DND-41 (cell line): ENCODE measurements at regions not wholly inside any gene's neighbourhood (a gene's known extent, or its start where the extent isn't known, plus 50 kb on each side); places are given as distances from the start of the nearest gene placed in this dataset.

Source experiments
- ATAC-seq: fragments of 200-7000 bp; cut with Tn5 transposase; 3 replicates; pipeline ENCODE4 v1.9.1; 2021; ENCODE audit warnings: low read depth; ENCODE audit not compliant: insufficient read depth
- DNase-seq: peaks from one replicate; pipeline ENCODE4 v3.0.0-alpha.2; 2020
- H2AFZ ChIP-seq: 2 replicates; pipeline ENCODE4 v1.6.0; 2012; ENCODE audit warnings: low read depth, low read length
- H3K27ac ChIP-seq: 2 replicates; pipeline ENCODE4 v1.5.1; 2012; ENCODE audit warnings: low read length, inconsistent platforms
- H3K27me3 ChIP-seq: fragments of 200-600 bp; sonication (generic); 2 replicates; pipeline ENCODE4 v1.6.0; 2012; ENCODE audit warnings: low read length, mild to moderate bottlenecking, inconsistent platforms; ENCODE audit not compliant: insufficient read depth, poor library complexity
- H3K36me3 ChIP-seq: 2 replicates; pipeline ENCODE4 v1.5.1; 2012; ENCODE audit warnings: low read length, inconsistent platforms; ENCODE audit not compliant: insufficient read depth
- H3K4me1 ChIP-seq: 2 replicates; pipeline ENCODE4 v1.5.1; 2012; ENCODE audit warnings: mild to moderate bottlenecking, low read length; ENCODE audit not compliant: insufficient read depth
- H3K4me2 ChIP-seq: 2 replicates; pipeline ENCODE4 v1.6.0; 2012; ENCODE audit warnings: mild to moderate bottlenecking, moderate library complexity, low read length, inconsistent platforms; ENCODE audit not compliant: insufficient read depth
- H3K4me3 ChIP-seq, 2 experiments: fragments of 200-600 bp in 1 of 2; shearing (Covaris generic) in 1 of 2; 2 replicates each; pipeline ENCODE4 v1.5.1; 2012 to 2016; ENCODE audit warnings: inconsistent platforms in 2 of 2, low read length in 2 of 2, mild to moderate bottlenecking in 2 of 2, low read depth in 1 of 2, moderate library complexity in 1 of 2
- H3K79me2 ChIP-seq: 2 replicates; pipeline ENCODE4 v1.6.0; 2012; ENCODE audit warnings: low read length, inconsistent platforms; ENCODE audit not compliant: insufficient read depth
- H3K9ac ChIP-seq: 2 replicates; pipeline ENCODE4 v1.6.0; 2012; ENCODE audit warnings: low read depth, mild to moderate bottlenecking, inconsistent platforms, low read length, moderate library complexity
- H3K9me3 ChIP-seq: 2 replicates; pipeline ENCODE4 v1.5.1; 2012; ENCODE audit warnings: low read length, moderate library complexity, mild to moderate bottlenecking, inconsistent platforms; ENCODE audit not compliant: insufficient read depth, severe bottlenecking
- H4K20me1 ChIP-seq: 2 replicates; pipeline ENCODE4 v1.6.0; 2012; ENCODE audit warnings: low read length; ENCODE audit not compliant: insufficient read depth
- CTCF ChIP-seq: IDR thresholded peaks from 2 replicates; pipeline ENCODE4 v1.5.1; 2012; ENCODE audit warnings: borderline replicate concordance, low read length, moderate library complexity, mild to moderate bottlenecking; ENCODE audit not compliant: poor library complexity, severe bottlenecking; ENCODE audit errors: extremely low read depth
- EZH2 ChIP-seq: IDR thresholded peaks from 3 replicates; pipeline ENCODE4 v1.6.1; 2012; ENCODE audit warnings: borderline replicate concordance, low read depth, mild to moderate bottlenecking, moderate library complexity, low read length, inconsistent platforms; ENCODE audit not compliant: severe bottlenecking

- no peak for ATAC-seq
- H3K4me1 ChIP-seq = no peaks in the 10 kb centered on the region
Observed at GRCh38 chr10:47178537-47179290, 121.3 kb upstream of the GDF10 start.

GRCh38 chr10:47179291-47179647, 120.7 kb upstream of the GDF10 start:
- TF ChIP-seq EZH2 = no peak
- DNase-seq = no peak
- peak; percentile 35; the same call in 1 of the 3 replicates for ATAC-seq

More at GRCh38 chr10:47178537-47179290, 121.3 kb upstream of the GDF10 start:
- Histone ChIP-seq H3K36me3 (no peaks in the 10 kb centered on the region), H3K4me3 (no peak overlapping the region), H3K27ac (no peak overlapping the region), H3K4me2 (no peak overlapping the region), H3K27me3 (no peaks in the 10 kb centered on the region), H3K9ac (no peak overlapping the region), H3K9me3 (no peaks in the 10 kb centered on the region), H2AFZ (no peak overlapping the region), H3K79me2 (no peaks in the 10 kb centered on the region), H4K20me1 (no peaks in the 10 kb centered on the region; the same call in 1 of the 2 replicates)
- DNase-seq = no peak
- TF ChIP-seq EZH2 = no peak
- TF ChIP-seq CTCF = no peak

GRCh38 chr10:47181052-47181849, 118.7 kb upstream of the GDF10 start:
- no peaks in the 10 kb centered on the region; the same call in 1 of the 2 replicates for H4K20me1 ChIP-seq
- H3K79me2 ChIP-seq = no peaks in the 10 kb centered on the region
- no peak overlapping the region for H2AFZ ChIP-seq
- no peaks in the 10 kb centered on the region for H3K36me3 ChIP-seq
- DNase-seq = no peak
- H3K27ac ChIP-seq = no peak overlapping the region
- no peaks in the 10 kb centered on the region for H3K27me3 ChIP-seq
- no peak overlapping the region for H3K4me2 ChIP-seq
- no peak overlapping the region for H3K4me3 ChIP-seq
- H3K9ac ChIP-seq = no peak overlapping the region
- ATAC-seq = no peak
- TF ChIP-seq CTCF = no peak
- no peak for TF ChIP-seq EZH2
- no peaks in the 10 kb centered on the region for H3K4me1 ChIP-seq
- no peaks in the 10 kb centered on the region for H3K9me3 ChIP-seq

More at GRCh38 chr10:47179291-47179647, 120.7 kb upstream of the GDF10 start:
- Histone ChIP-seq H3K4me2 (no peak overlapping the region), H3K27me3 (no peaks in the 10 kb centered on the region), H3K9me3 (no peaks in the 10 kb centered on the region), H3K79me2 (no peaks in the 10 kb centered on the region), H4K20me1 (no peaks in the 10 kb centered on the region; the same call in 1 of the 2 replicates), H3K36me3 (no peaks in the 10 kb centered on the region), H3K4me3 (no peak overlapping the region), H3K4me1 (no peaks in the 10 kb centered on the region), H2AFZ (no peak overlapping the region), H3K9ac (no peak overlapping the region), H3K27ac (no peak overlapping the region)
